ENCODE measurements at regions not wholly inside any gene's neighbourhood (a gene's known extent, or its start where the extent isn't known, plus 50 kb on each side); places are given as distances from the start of the nearest gene placed in this dataset.
"Not testable (repeated sequence)": the region's sequence is repeated elsewhere in the genome, so short reads cannot be mapped to it uniquely, and the experiment has no call there.

DNA sequence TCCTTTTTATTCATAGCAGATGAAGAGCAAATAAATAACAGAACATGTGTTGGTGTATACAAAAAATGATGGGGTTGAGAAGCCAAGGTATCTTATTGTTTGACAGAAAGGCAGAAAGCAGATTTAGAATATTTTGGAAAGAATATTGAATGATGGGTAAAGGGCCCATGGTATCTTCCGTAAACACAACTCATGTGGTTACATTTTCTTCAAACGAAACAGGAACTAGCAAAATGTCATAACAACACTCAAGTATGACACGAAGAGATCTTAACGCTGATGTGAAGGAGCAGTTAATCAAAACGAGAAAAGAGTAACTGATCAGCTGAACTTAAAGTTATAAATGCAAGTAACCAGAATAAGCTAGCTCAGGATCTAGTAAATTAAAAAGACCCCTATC lies 195.7 kb upstream of the GK2 start:
- DNase-seq: peak; percentile 88

- DNase-seq: no peak
These were observed 191.7 kb upstream of the GK2 start for GRCh38 chr4:79599691-79600090.

DNA sequence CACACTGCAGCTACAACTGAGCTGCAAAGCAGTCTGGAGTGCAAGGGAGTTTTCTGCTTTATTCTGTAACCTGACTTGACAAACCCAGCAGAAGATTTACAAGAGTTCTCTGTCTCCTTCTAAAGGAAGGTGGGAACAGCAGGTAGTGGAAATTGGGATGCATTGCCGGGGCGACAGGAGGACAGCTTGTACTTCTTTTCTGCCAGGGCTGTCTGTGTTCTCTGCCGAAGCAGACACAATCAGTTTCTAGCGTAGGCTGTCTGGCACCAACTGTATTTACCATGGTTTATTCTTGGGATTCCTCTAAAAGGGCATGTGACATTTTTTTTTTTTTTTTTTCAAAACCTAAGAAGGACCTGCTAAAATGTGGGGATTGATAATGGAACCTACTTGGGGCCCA lies 190.8 kb upstream of the GK2 start:
- DNase-seq: no peak

GRCh38 chr4:79598214-79598613 lies 190.2 kb upstream of the GK2 start:
- DNase-seq: no peak

DNA sequence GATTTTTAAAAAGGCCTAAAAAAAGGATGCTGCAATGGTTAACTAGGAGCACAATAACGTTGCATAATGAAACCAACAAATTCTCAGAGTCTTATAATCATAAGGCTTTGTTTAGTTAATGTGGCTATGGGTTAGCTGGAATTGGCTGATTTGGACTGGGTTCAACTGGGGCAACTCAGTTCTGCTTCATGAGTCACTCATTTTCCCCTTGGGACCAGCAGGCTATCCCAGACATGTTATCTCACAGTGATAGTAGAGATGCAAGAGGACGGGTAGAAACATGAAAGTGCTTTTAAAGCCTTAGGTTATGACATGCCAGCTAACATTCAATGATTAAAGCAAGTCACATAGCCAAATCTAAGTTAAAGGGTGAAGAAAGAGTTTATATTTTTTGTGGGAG lies 189.2 kb upstream of the GK2 start:
- no peak for DNase-seq

GRCh38 chr4:79592218-79592617 lies 184.2 kb upstream of the GK2 start:
- not testable (repeated sequence) for DNase-seq

DNA sequence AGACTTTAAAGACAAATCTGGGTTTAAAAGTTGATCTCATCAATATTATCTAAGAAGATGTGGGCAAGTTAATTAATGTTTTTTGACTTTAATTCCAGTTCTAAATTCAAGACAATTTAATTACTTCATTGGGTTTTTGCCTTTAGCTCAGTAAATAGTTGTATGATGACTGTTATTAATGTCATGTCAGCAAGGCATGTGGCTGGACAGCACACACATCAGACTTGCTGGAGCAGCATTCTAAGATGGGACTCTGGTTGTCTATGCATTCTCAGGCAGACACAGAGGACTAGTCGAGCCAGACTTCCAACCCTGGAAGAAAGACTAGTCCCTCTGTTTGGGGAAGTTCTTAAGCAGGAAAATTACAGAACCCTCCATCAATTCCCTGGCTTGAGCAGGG lies 180.7 kb upstream of the GK2 start:
- no peak for DNase-seq

DNA sequence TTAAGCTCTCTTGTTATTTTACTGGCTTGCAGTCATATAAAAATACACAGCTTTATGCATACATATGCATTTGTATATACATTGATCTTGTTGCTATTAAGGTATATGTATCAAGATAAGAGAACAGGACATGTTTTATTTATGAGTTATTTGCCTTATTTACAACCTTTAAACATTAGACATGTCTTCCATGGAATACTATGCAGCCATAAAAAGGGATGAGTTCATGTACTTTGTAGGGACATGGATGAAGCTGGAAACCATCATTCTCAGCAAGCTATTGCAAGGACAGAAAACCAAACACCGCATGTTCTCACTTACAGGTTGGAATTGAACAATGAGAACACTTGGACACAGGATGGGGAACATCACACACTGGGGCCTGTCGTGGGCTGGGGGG lies 179.2 kb upstream of the GK2 start:
- not testable (repeated sequence) for DNase-seq

GRCh38 chr4:79585834-79586233 lies 177.8 kb upstream of the GK2 start:
- no peak for DNase-seq

DNA sequence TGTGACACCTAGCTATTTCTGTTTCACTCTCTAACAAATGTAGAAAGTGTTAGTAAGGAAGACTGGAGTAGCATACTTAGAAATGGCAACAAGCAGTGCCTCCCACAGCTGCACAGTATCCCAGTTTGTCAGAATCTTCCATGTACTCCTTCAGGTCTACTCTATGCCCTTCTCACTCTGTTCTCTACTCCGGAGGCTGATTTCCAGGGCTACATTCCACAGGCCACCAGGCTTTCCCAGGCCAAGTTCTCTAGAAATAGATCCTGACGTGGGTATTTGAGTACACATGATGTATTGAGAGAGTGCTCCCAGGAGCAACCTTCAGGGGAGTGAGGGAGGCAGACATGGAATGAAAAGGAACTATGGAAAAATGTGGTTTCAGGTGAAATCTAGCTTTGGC lies 177.3 kb upstream of the GK2 start:
- DNase-seq: no peak

- DNase-seq: no peak
These were observed 176.9 kb upstream of the GK2 start for GRCh38 chr4:79584902-79585301.

DNA sequence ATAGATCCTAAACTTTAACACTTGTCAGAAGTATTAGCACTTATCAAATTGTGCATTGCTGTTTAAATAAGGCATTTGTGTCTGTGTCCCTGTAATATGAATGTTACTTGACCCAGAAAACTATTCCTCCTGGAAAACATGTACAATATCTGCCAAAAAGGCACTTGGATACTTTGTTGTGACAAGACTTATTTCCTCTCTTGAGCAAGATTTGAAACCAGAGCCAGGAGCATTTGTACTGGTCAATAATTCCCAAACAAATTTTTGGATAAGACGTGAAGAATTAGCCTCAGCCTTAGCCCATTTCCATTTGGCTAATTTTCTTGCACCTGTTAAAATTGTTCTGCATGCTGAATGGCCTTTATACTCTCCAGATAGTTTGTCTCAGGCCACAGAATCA lies 176.3 kb upstream of the GK2 start:
- no peak for DNase-seq

GRCh38 chr4:79578606-79579005 lies 170.6 kb upstream of the GK2 start:
- DNase-seq: peak; percentile 52

- peak; percentile 73 for DNase-seq
These were observed 168.4 kb upstream of the GK2 start for GRCh38 chr4:79576429-79576753.

- DNase-seq: no peak
These were observed 167.8 kb upstream of the GK2 start for GRCh38 chr4:79575709-79576428.

DNA sequence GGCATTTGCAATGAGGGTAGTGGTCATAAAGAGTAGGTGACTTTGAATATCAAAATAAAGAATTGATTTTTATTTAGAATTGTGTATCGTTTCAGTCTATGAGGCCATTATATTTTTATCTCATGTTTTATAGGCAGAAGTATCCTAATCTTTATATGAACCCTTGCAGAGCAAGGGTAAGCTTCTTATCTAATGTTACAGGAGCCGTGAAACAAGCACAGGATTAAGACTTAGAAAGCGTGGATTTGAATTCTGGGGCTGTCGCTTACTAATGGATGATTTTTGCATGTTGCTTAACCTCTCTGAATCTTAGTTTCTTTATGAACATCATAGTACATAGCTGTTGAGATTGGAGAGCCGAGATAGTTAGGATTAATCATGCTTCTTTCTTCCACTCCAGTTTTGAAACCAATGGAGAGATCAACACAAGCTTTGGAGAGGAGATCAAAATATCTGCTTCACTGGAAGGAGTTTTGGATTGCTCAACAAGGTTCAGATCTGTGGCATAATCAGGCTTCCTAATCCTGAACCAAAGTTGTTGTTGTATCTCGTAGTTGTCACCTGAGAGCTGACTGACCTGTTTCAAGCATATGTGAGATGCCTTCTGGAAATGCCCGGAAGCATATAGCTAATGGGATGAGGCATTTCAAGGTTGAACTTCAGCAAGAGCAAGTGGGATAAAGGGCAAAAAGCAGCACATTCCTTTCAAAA lies 166.9 kb upstream of the GK2 start:
- peak; percentile 36 for DNase-seq

DNA sequence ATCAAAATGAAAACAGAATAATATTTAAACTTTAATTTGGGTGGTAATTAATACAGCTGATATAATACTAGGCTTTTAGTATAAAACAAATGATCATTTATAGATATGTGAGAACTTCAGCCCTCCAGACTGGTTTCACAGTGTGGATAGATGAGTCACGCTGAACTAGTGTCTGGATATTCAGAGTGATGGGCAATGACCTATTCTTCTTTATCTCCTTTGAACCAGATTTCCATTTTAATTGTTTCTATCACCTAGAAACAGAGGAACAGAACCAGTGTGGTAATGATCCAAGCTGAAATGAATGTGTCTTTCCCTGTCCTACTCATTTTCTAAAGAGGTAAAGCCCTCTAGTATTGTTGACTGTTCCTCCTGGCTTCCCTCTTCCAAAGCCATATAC lies 155.2 kb upstream of the GK2 start:
- DNase-seq: peak; percentile 5

DNA sequence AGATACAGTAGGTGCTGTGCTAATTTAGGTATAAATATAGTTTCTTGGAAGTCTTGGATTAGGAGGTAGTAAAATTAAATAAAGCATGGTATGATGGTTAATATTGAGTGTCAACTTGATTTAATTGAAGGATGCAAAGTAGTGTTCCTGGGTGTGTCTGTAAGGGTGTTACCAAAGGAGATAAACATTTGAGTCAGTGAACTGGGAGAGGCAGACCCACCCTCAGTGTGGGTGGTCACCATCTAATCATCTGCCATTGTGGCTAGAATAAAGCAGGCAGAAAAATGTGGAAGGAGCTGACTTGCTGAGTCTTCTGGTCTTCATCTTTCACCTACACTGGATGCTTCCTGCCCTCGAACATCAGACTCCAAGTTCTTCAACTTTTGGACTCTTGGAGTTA lies 153.7 kb upstream of the GK2 start:
- DNase-seq: no peak

- DNase-seq: not testable (repeated sequence)
These were observed 151.4 kb upstream of the GK2 start for GRCh38 chr4:79559398-79559797.

- DNase-seq: no peak
These were observed 144.3 kb upstream of the GK2 start for GRCh38 chr4:79552311-79552710.

GRCh38 chr4:79551555-79551954 lies 143.5 kb upstream of the GK2 start:
- no peak for DNase-seq

GRCh38 chr4:79547851-79548250 lies 139.8 kb upstream of the GK2 start:
- DNase-seq: no peak

- DNase-seq: not testable (repeated sequence)
These were observed 137.3 kb upstream of the GK2 start for GRCh38 chr4:79545292-79545691.

GRCh38 chr4:79540143-79540542 lies 132.1 kb upstream of the GK2 start:
- DNase-seq: no peak

DNA sequence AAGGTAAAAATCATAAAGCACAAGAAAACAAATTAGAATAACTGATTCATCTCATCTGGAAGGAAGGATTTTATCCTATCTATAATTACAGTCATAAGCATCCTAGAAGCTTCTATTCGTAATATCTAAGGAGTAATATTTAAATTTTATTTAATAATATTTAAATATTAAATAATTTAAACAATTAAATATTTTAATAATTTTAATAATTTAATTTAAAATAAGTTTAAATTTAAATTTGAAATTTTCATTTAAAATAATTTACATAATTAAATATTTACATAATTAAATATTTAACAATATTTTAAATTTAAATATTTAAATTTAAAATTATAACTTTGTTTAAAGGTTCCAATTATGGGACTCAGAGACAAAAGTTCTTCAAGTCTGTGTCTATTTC lies 127.5 kb upstream of the GK2 start:
- no peak for DNase-seq
